GM23338 (cell line): ENCODE measurements at regions not wholly inside any gene's neighbourhood (a gene's known extent, or its start where the extent isn't known, plus 50 kb on each side); places are given as distances from the start of the nearest gene placed in this dataset.

Source experiments
- CTCF ChIP-seq, 2 experiments: fragments of 200-600 bp in 1 of 2; sonication (generic) in 1 of 2; conservative IDR thresholded peaks; 2 replicates each; pipeline versions ENCODE4 v1.5.1 to v1.6.1; 2016 to 2017; ENCODE audit warnings: antibody characterized with exemption in 2 of 2, low read depth in 2 of 2, mild to moderate bottlenecking in 2 of 2, moderate library complexity in 1 of 2
- EZH2 ChIP-seq: fragments of 200-600 bp; sonication (generic); IDR thresholded peaks from one replicate; pipeline ENCODE4 v1.8.0; 2017; ENCODE audit warnings: antibody characterized with exemption, mild to moderate bottlenecking, low read depth; ENCODE audit not compliant: unreplicated experiment
- EZH2phosphoT487 ChIP-seq: fragments of 200-600 bp; sonication (generic); IDR thresholded peaks from one replicate; pipeline ENCODE4 v1.8.1; 2018; ENCODE audit warnings: antibody characterized with exemption; ENCODE audit not compliant: unreplicated experiment
- ZNF331 ChIP-seq: fragments of 250-450 bp; sonication (Bioruptor Pico); IDR thresholded peaks from 2 replicates; pipeline ENCODE4 v1.5.0; 2020; ENCODE audit warnings: low read depth, mild to moderate bottlenecking, moderate library complexity

GRCh38 chr9:36504156-36504555 is 68.5 kb upstream of the MELK start:
- TF ChIP-seq ZNF331 (no peak), EZH2phosphoT487 (no peak), CTCF (conservative IDR thresholded peaks at IDR 0.05; ENCODE audit: low read depth in 2 of 2) (no peak), EZH2 (no peak)
